Liver (tissue), 3 donors: ENCODE measurements at regions not wholly inside any gene's neighbourhood (a gene's known extent, or its start where the extent isn't known, plus 50 kb on each side); places are given as distances from the start of the nearest gene placed in this dataset.

Source experiments
- CTCF ChIP-seq: fragments of 150-350 bp; IDR thresholded peaks from 2 replicates; pipeline ENCODE4 v1.5.1; 2017; ENCODE audit warnings: improper control_type of control experiment, low read depth, low read length; ENCODE audit not compliant: missing input control
- JUND ChIP-seq, 2 donors: IDR thresholded peaks; 2 replicates each; pipeline ENCODE4 v1.6.1; 2016; ENCODE audit warnings: antibody characterized with exemption in 2 of 2
- MAX ChIP-seq: IDR thresholded peaks from 2 replicates; pipeline ENCODE4 v1.6.1; 2016; ENCODE audit warnings: antibody characterized with exemption
- NR2F2 ChIP-seq: IDR thresholded peaks from 2 replicates; pipeline ENCODE4 v1.6.1; 2016; ENCODE audit warnings: antibody characterized with exemption
- REST ChIP-seq: IDR thresholded peaks from 2 replicates; pipeline ENCODE4 v1.6.1; 2016; ENCODE audit warnings: antibody characterized with exemption, mild to moderate bottlenecking
- YY1 ChIP-seq: IDR thresholded peaks from 2 replicates; pipeline ENCODE4 v1.6.1; 2016; ENCODE audit warnings: antibody characterized with exemption, mild to moderate bottlenecking
- donor health status: healthy.
- donor health status: healthy.

- no peak for TF ChIP-seq REST
- TF ChIP-seq CTCF = no peak
- no peak for TF ChIP-seq MAX
- TF ChIP-seq YY1 = no peak
- TF ChIP-seq JUND (IDR thresholded peaks at IDR 0.05) = no peak
- no peak for TF ChIP-seq NR2F2
Observed at GRCh38 chr3:24907106-24907505, 412.5 kb upstream of the THRB start.
